ENCODE measurements at regions not wholly inside any gene's neighbourhood (a gene's known extent, or its start where the extent isn't known, plus 50 kb on each side); places are given as distances from the start of the nearest gene placed in this dataset.

- TF ChIP-seq CTCF (conservative IDR thresholded peaks at IDR 0.05; ENCODE audit: low read depth, low read length) = no peak
- no peak for TF ChIP-seq EZH2 (IDR thresholded peaks at IDR 0.05; ENCODE audit: borderline replicate concordance, low read depth, low read length, poor library complexity, severe bottlenecking)
These were observed 50.2 kb upstream of the DACT2 start for GRCh38 chr6:168369786-168370185.

All from A673 (cell line).